SKM-1 treated with dmso at 0.1 percent for 144 hours (cell line): ENCODE measurements at regions not wholly inside any gene's neighbourhood (a gene's known extent, or its start where the extent isn't known, plus 50 kb on each side); places are given as distances from the start of the nearest gene placed in this dataset.
"Not testable (repeated sequence)": the region's sequence is repeated elsewhere in the genome, so short reads cannot be mapped to it uniquely, and the experiment has no call there.

Experiments used
- DNase-seq: peaks from one replicate; lab custom pipeline; 2025; ENCODE audit not compliant: unreplicated experiment; lab: John Stamatoyannopoulos, UW

DNA sequence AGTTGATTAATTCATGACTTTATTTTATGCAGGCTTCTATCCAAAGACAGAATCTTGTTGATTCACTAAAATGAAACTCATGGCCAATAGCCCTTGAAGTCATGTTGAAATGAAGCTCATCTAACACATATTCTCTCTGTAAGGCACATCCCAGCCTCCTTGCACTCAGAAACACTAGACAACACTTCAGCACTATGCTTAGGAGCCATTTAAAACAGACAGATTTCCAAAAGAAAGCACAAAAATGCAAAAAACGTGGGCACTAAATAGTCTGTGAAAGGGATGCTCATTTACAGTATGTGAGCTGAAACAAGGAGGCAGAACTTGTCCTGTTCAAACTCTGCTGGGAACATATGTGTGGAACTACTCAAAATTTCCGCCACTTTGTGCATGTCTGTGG, 124.4 kb downstream of the MYCN start:
- no peak for DNase-seq

DNA sequence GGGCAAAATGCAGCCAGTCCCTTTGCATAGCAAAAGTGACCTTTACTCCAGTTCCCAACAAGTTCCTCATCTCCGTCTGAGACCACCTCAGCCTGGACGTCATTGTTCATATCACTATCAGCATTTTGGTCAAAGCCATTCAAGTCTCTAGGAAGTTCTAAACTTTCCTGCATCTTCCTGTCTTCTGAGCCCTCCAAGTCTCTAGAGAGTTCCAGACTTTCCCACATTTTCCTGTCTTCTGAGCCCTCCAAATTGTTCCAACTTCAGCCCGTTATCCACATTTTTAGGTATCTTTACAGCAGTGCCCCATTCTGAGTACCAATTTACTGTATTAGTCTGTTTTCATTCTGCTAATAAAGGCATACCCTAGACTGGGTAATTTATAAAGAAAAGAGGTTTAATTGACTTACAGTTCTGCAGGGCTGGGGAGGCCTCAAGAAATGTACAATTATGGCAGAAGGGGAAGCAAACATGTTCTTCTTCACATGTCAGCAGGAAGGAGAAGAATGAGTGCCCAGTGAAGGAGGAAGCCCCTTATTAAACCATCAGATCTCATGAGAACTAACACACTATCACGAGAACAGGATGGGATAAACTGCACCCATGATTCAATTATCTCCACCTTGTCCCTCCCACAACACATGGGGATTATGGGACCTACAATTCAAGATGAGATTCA, 123.7 kb downstream of the MYCN start:
- no peak for DNase-seq

DNA sequence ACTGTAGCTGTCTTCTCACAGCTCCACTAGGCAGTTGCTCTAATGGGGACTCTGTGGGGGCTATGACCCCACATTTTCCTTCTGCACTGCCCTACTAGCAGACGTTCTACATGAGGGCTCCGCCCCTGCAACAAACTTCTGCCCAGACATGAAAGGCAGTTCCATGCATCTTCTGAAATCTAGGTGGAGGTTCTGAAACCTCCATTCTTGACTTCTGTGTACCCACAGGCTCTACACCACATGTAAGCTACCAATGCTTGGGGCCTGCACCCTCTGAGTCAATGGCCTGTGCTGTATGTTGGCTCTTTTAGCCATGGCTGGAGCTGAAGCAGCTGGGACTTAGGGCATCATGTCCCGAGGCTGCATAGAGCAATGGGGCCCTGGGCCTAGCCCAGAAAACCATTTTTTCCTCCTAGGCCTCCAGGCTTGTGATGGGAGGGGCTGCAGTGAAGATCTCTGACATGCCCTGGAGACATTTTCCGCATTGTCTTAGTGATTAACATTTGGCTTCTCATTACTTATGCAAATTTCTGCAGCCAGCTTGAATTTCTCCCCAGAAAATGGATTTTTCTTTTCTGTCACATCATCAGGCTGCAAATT, 123.0 kb downstream of the MYCN start:
- DNase-seq = no peak

DNA sequence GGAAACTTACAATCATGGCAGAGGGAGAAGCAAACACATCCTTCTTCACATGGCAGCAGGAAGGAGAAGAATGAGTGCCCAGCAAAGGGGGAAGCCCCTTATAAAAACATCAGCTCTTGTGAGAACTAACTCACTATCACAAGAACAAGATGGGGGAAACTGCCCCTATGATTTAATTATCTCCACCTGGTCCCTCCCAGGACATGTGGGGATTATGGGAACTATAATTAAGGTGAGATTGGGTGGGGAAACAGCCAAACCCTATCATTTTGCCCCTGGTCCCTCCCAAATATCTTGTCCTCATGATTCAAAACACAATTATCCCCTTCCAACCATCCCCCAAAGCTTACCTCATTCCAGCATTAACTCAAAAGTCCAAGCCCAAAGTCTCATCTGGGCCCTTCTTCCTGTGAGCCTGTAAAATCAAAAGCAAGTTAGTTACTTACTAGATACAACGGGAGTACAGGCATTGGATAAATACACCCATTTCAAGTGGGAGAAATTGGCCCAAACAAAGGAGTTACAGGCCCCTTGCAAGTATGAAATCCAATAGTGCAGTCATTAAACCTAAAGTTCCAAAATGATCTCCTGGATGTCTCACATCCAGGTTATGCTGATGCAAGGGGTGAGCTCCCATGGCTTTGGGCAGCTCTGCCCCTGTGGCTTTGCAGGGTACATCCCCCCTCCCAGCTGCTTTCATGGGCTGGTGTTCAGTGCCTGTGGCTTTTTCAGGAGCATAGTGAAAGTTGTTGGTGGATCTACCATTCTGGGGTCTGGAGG, 122.3 kb downstream of the MYCN start:
- DNase-seq = no peak

DNA sequence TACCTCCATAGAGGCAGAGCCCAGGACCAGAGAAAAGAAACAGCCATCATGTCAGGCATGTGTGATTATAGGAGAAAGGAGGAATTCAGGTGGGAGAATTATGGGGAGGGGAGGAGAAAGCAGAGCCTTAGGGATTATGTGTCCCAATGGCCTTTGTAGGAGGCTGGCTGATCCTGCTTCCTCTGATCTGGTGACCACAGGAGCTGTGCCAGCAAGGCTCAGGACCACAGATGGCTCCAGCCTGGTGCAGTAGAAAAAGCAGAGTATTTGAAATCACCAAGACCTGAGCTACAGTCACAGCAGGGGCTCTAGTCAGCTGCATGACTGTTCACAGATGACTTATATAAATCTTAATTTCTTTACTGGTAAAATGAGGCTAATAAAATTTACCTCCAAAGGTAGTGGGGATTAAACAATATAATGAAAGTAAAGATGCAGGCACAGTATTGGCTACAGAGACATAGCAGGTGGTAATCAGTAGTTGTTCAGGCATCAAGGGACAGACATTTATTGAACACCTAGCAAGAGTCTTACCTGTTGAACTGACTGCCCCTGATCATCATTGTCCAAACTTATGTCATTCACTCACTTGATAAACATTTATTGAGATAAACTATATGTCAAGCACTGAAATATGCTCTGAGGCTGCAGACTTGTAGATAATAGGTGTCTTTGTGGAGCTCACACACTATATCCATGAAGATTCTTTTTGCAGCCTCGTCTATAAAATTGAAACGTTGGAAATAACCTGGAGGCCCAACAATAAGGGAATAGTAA, 121.3 kb downstream of the MYCN start:
- no peak for DNase-seq

DNA sequence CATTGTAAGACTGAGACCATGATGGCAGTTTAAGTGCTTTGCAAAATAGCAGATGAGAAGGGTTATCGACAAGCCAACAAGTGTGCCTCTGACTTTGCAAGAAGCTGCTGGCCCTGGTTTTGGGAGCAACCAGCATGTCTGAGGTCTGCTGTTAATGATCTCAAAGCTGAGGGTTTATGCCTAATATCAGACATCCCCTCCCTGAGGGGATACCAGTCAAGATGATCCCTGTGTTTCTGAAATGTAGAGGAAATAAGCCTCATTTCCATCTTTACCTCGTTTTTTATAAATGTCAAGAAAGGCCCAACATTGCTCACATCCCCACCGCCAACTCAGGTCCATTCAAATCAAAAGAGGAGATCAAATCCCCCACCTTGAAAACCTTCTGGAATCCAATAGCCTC, 120.6 kb downstream of the MYCN start:
- no peak for DNase-seq

DNA sequence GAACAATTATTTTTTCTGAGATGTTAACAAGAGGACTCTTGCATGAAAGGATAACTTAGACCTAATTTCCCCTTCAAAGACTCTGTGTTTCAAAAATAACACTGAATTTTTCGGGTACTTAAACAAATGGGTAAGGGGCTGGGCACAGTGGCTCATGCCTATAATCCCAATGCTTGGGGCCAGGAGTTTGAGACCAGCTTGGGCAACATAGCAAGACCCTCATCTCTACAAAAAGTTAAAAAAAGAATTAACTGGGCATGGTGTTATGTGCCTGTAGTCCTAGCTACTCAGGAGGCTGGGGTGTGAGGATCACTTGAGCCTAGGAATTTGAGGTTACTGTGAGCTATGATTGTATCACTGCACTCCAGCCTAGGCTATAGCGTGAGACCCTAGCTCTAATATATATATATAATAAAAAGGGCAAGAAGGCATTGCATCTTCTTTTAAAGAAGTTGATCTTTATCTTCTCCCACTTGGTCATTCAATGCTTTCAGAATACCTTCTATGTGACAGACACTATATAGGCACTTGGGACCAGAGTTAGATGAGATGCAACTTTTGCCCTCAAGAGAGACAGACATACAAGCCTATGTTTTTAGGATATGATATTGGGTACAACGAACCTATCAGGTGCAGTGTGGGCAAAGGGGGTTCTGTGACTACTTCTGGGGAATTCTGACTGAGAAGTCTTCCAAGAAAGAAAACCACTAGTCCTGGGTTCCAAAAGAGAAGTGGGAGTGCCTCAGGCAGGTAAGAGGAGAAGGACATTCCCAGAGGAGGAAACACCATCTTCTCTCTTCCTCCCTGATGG, 120.0 kb downstream of the MYCN start:
- no peak for DNase-seq

DNA sequence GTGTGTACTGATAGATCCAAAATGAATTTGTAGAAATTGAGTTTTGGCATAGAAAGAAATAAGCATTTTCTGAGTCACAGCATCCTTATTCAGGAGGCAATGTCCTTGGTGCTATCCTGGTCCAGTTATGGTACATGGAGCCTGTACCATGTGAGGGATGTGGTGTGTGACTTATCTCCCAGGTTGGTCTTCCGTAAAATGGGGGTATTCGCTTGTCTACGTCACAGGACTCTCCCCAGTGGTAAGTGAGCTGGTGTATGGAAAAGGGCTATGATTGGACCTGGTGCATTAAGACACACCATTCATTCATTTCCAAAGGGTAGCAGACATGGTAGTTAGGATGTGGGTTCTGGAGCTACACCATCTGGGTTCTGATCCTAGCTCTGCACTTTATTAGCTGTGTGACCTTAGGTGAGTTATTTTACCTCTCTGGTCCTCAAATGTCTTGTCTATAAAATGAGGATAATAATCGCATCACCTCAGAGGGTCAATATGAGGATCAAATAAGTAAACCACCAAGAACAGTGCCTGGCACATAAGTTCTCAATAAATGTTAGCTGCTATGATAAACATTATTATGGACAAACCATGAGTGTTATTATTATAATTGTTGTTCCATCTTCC, 119.2 kb downstream of the MYCN start:
- DNase-seq = no peak

DNA sequence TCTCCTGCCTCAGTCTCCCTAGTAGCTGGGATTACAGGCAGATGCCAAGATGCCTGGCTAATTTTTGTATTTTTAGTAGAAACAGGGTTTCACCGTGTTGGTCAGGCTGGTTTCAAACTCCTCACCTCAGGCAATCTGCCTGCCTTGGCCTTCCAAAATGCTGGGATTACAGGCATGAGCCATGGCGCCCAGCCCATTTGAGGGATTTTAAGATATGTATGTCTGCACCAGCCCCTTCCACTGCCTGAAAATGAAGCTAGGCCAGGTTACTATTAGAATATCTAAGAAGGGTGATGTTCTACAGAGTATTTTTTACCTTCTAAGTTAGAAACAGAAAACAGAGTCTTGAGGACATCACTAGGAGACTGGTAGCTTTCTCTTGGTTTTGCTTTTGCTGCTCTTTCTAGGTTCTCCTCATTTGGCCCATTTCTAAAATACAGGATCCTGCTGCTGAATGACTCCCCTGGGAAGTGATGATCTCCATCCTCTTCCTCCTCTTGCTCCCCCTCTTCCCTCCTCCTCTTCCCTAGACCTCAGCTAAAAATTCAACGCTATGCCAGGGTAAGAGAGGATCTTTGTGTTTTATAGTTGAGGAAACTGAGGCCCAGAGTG, 118.5 kb downstream of the MYCN start:
- no peak for DNase-seq

DNA sequence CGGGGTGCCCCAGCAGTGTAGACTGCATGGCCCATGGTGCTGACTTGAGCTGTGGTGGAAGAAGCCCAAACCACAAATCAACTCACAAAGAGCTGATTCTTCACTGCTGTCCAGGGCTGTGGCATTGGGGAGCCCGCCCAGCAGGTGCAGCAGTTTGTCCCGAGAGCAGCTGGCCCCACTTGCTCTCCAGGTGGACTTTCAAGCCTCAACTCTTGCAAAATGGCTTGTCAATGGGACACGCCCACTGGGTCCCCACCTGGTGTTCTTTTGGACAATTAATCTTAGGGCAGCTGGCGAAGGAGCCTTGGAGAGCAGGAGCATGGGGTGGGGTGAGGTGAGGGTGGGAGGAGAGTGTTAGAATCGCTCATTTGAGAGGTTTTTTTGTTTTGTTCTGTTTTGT, 117.9 kb downstream of the MYCN start:
- no peak for DNase-seq

DNA sequence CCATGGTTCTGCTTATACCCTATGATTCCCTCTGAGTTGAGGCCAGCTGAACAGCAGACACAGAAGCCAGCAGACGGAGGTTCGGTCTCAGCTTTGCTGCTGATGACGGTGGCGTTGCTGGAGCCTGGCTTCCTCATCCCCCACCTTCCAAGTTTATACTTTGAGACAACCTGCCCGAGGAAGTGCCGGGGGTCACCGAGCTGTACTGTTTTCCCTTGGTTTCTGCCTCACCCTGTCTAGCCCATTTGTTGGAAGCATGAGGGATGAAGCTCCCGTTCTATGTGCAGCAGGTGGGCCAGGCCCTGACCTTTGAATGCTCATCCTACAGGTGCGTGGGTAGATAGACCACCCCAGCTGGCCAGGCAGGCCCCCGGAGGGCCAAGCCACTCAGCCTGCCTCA, 117.3 kb downstream of the MYCN start:
- no peak for DNase-seq

DNA sequence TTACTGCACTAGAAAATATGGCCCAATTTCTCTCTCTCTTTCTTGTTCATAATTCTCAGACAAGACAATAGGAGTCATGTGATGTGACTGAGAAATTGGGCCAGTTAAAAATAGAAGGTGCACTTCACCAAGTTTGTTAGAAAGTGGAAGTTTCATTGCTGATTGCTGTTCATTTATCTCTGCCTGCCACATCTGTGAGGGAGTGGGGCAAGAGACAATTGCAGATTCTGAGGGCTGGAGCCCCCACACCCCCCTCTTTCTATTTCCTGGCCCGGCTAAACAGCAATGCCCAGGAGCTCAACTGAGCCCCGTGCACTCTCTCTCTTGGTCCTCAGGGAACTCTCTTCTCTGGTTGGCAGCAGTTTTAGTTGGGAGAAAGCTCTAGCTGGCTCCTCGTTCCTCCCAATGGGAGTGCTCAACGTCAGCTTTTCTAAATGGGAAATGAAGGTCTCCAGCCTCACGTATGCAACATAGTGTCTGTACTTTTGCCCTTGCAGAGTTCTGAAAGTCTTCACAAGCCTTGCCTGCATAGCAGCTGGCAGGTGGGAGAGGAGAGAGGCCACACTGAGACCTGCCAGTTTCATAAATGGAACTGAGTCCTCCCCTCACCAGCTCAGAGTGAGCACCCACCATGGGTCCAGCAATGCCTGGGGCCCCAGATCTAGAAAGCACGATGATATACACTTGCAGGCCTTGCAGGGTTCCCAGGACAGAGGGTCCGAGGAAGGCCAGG, 115.7 kb downstream of the MYCN start:
- DNase-seq = peak; percentile 52

DNA sequence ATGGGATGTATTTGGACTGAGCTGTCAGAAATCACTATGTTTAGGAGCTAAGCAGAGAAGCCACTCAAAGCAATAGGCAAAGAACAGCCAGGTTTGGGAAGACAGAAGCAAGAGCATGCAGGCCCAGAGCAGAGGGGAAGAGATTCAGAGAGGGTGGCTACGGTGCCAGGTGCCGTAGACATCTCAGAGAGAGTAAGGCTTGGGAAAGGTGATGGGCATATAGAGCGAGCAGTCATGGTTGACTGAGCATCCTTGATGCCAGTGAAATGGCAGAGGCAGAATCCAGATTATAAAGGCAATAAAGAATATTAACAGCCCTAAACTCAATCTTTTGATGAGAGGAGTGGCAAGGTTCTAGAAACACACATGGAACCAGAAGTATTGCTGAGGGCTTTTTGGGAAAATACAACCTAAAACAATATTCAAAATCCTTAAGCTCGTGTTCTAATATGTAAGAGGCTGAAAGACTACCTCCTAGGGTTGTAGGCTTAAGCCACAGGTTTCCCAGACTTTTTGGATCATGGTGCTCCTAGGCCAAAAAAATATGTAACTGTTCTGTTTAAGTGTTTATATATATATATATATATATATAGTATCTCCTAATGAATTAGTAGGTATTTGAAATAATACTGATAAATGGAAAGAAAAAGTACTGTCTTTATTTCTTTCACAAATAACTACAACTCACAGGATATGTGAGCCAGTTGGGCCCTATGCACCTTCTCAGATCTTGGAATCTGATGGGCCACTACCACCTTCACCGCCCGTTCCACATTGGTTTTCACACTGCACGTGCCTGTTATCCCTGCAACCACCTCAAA, 113.3 kb downstream of the MYCN start:
- DNase-seq = no peak

DNA sequence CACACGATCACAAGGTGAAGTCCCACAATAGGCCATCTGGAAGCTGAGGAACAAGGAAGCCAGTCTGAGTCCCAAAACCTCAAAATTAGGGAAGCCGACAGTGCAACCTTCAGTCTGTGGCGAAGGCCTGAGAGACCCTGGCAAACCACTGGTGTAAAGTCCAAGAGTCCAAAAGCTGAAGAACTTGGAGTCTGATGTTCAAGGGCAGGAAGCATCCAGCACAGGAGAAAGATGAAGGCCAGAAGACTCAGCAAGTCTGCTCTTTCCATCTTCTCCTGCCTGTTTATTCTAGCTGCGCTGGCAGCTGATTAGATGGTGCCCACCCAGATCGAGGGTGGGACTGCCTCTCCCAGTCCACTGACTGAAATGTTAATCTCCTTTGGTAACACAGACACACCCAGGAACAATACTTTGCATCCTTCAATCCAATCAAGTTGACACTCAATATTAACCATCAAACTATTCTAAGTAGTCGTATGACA, 112.3 kb downstream of the MYCN start:
- DNase-seq = not testable (repeated sequence)

DNA sequence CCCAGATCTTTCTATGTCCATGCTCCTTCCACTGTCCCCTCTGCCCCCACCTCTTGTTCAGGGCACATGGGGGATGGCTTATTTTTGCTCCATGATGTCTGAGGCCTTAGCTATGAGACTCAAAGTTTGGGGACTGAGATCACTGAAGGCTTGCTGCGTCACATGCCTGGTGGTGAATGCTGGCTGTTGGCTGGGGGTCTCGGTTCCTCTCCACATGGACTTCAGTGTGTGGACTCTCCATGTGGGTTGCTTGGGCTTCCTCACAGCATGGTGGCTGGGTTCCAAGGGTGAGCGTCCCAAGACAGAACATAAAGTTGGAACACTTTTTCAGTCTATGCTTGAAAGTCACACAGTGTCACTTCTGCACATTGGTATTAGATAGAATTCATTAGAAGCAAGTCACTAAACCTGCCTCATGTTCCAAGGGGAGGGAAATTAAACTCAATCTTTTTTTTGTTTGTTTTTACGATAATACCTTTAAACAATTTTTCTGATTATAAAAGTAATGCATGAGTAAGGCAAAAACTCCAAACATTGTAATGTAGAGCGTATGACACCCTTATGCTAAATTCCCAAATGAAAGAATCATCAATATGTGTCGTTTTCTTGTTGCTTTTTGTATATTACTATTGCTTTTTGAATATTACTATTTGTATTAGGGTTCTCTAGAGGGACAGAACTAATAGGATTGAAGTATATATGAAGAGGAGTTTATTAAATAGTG, 111.7 kb downstream of the MYCN start:
- no peak for DNase-seq

DNA sequence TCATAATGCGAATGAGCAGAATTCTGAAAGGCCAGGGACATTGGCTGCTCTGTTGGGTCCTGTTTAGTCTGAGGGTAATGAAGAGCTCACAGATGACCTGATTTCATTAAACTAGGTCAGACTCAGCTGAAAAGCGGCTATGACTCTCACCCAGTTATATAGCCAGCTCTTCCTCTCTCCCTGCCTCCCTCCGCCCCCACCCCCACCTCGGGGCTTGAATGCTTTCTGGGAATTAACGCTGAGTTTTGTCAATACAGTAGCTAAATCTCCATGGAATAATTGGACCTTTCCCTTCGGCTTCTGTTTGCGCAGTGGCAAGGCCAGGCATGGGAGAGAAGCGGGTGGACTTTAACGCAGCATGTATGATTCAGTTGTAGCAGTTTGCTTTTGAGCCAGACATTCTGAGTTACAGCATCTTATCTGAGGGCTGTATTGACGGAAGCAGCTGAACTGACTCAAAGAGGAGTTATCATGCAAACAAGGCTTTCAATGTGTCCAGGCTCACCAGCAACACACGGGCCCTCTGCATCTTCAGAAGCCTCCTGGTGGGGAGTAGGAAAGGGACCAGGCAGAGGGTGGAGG, 110.6 kb downstream of the MYCN start:
- DNase-seq = no peak

DNA sequence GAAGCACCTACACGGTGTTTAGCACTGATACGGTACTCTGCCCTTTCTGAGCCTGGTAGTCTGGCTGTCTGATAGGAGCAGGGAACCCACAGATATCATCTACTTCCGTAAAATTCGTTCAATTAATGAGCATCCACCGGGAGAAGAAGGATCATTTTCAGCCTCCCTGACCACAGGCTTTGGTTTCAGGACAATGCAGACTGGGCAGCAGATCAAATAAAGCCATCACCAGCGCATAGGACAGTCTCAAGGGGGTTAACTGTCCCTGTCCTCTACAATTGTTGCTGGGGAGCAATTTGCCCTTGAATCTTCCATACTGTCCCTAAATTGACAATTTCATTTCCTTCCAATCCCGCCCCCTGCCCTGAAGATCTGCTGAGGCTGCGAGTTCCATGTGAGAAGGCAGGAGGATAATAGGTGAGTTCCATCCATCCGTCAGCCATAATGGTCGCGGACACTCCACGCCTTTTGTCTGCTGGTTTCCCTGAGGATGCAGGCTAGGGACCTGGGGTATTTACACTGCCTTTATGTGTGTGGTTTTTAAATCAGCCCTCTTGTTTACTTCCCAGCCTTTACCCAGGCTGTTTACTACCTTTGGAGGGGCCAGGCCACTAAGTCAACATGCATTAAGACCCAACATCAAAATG, 110.0 kb downstream of the MYCN start:
- DNase-seq = no peak
